ENCODE measurements at regions not wholly inside any gene's neighbourhood (a gene's known extent, or its start where the extent isn't known, plus 50 kb on each side); places are given as distances from the start of the nearest gene placed in this dataset.
"Not testable (repeated sequence)": the region's sequence is repeated elsewhere in the genome, so short reads cannot be mapped to it uniquely, and the experiment has no call there.

DNA sequence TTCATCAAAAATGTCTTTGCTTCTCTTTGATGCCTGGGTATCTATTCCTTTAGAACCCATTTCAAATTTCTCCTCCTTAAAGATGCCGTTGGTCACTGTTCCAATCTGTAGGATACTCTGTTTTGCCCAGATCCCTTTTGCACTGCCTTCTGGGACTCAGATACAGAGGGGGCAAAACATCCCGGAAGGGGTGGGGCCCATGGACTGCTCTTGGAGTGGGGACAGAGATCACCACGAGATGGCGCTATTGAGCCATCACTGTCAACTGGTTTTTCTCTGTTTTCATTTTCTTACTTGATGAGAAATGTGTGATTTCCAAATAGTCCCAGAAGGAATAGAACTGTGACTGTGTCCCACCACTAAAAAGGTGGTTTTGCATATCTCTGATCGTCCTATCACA lies 151.8 kb downstream of the NPIPA7 start:
- TF ChIP-seq, protein P1, sequence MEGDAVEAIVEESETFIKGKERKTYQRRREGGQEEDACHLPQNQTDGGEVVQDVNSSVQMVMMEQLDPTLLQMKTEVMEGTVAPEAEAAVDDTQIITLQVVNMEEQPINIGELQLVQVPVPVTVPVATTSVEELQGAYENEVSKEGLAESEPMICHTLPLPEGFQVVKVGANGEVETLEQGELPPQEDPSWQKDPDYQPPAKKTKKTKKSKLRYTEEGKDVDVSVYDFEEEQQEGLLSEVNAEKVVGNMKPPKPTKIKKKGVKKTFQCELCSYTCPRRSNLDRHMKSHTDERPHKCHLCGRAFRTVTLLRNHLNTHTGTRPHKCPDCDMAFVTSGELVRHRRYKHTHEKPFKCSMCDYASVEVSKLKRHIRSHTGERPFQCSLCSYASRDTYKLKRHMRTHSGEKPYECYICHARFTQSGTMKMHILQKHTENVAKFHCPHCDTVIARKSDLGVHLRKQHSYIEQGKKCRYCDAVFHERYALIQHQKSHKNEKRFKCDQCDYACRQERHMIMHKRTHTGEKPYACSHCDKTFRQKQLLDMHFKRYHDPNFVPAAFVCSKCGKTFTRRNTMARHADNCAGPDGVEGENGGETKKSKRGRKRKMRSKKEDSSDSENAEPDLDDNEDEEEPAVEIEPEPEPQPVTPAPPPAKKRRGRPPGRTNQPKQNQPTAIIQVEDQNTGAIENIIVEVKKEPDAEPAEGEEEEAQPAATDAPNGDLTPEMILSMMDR (IDR thresholded peaks at IDR 0.05; ENCODE audit: control extremely low read depth in 1 of 3, insufficient read depth in 1 of 3, low read depth in 1 of 3, low read length in 3 of 3), result not testable (repeated sequence)
- TF ChIP-seq YY1 (IDR thresholded peaks at IDR 0.05; ENCODE audit: low read depth, low read length); CREB1 (IDR thresholded peaks at IDR 0.05): not testable (repeated sequence)

Measured in H1 (cell line).